ENCODE measurements at regions not wholly inside any gene's neighbourhood (a gene's known extent, or its start where the extent isn't known, plus 50 kb on each side); places are given as distances from the start of the nearest gene placed in this dataset.
"Not testable (repeated sequence)": the region's sequence is repeated elsewhere in the genome, so short reads cannot be mapped to it uniquely, and the experiment has no call there.

GRCh38 chr12:33876618-33877017, 145.7 kb upstream of the ALG10 start:
- H2AFZ ChIP-seq (ENCODE audit: low read length), result no peak overlapping the region
- intact Hi-C loops (cut with micrococcal nuclease; ENCODE audit: unreplicated experiment) (no loop called here), in situ Hi-C loops (cut with HindIII; ENCODE audit: extremely low pct_ligation_motif_present, low pct_unique_long_range_greater_than_20kb) (no loop called here)
- no peak for TF ChIP-seq ZNF557 (CRISPR knock-in tag; IDR thresholded peaks at IDR 0.05)
- no peak for TF ChIP-seq ZNF512B (CRISPR knock-in tag; IDR thresholded peaks at IDR 0.05; ENCODE audit: borderline replicate concordance)
- TF ChIP-seq, protein P1, sequence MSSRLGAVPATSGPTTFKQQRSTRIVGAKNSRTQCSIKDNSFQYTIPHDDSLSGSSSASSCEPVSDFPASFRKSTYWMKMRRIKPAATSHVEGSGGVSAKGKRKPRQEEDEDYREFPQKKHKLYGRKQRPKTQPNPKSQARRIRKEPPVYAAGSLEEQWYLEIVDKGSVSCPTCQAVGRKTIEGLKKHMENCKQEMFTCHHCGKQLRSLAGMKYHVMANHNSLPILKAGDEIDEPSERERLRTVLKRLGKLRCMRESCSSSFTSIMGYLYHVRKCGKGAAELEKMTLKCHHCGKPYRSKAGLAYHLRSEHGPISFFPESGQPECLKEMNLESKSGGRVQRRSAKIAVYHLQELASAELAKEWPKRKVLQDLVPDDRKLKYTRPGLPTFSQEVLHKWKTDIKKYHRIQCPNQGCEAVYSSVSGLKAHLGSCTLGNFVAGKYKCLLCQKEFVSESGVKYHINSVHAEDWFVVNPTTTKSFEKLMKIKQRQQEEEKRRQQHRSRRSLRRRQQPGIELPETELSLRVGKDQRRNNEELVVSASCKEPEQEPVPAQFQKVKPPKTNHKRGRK (CRISPR knock-in tag; IDR thresholded peaks at IDR 0.05), result no peak
- no peak overlapping the region for H3K9ac ChIP-seq (ENCODE audit: insufficient read depth, low read depth, low read length)
- FAIRE-seq (no peak), DNase-seq (ENCODE audit: low spot score) (no peak), ATAC-seq (no peak)
- H3K4me1 ChIP-seq (ENCODE audit: insufficient read depth, low read length), result no peaks in the 10 kb centered on the region
- no peaks in the 10 kb centered on the region for H3K79me2 ChIP-seq (ENCODE audit: insufficient read depth, low read length)
- CTCF ChIA-PET (ENCODE audit: low intra/inter-chr PET ratio, low total read pairs), result no interaction called here
- H3K4me2 ChIP-seq (ENCODE audit: low read depth, low read length), result no peak overlapping the region
- H3K27me3 ChIP-seq (ENCODE audit: control insufficient read depth in 1 of 2, insufficient read depth in 2 of 2, low read length in 2 of 2), result no peaks in the 10 kb centered on the region
- BruUV-seq (replicated peaks), result no TSS peak
- H4K20me1 ChIP-seq (ENCODE audit: insufficient read depth, low read length), result no peaks in the 10 kb centered on the region
- peaks cover 60% of the 10 kb centered on the region for H3K9me3 ChIP-seq (ENCODE audit: low read length)
- POLR2A ChIA-PET, result no interaction called here
- H3K4me3 ChIP-seq (replicated peaks in 1 of 3; ENCODE audit: insufficient read depth in 1 of 3, low read depth in 2 of 3, low read length in 3 of 3), result no peak overlapping the region
- WGBS (ENCODE audit: low lambda C conversion rate), result 7% methylated on average over 1 of the region's 1 CpG
- H3K27ac ChIP-seq (ENCODE audit: extremely low read length, insufficient read depth, low read length), result no peak overlapping the region
- no peaks in the 10 kb centered on the region for H3K36me3 ChIP-seq (replicated peaks in 1 of 2; ENCODE audit: control insufficient read depth in 1 of 2, insufficient read depth in 2 of 2, low read length in 2 of 2)

GRCh38 chr12:33892425-33892824, 129.9 kb upstream of the ALG10 start:
- Histone ChIP-seq H3K27me3 (ENCODE audit: control insufficient read depth in 1 of 2, insufficient read depth in 2 of 2, low read length in 2 of 2) (no peaks in the 10 kb centered on the region), H2AFZ (ENCODE audit: low read length) (no peak overlapping the region), H3K9ac (ENCODE audit: insufficient read depth, low read depth, low read length) (no peak overlapping the region), H3K4me1 (ENCODE audit: insufficient read depth, low read length) (no peaks in the 10 kb centered on the region), H3K4me2 (ENCODE audit: low read depth, low read length) (no peak overlapping the region), H3K9me3 (ENCODE audit: low read length) (peaks cover 26% of the 10 kb centered on the region), H3K27ac (ENCODE audit: extremely low read length, insufficient read depth, low read length) (no peak overlapping the region), H4K20me1 (ENCODE audit: insufficient read depth, low read length) (no peaks in the 10 kb centered on the region), H3K79me2 (ENCODE audit: insufficient read depth, low read length) (no peaks in the 10 kb centered on the region), H3K4me3 (replicated peaks in 1 of 3; ENCODE audit: insufficient read depth in 1 of 3, low read depth in 2 of 3, low read length in 3 of 3) (no peak overlapping the region), H3K36me3 (replicated peaks in 1 of 2; ENCODE audit: control insufficient read depth in 1 of 2, insufficient read depth in 2 of 2, low read length in 2 of 2) (no peaks in the 10 kb centered on the region)
- 9% methylated on average over 3 of the region's 3 CpGs for WGBS (ENCODE audit: low lambda C conversion rate)
- DNase-seq (ENCODE audit: low spot score) (no peak), ATAC-seq (no peak), FAIRE-seq (no peak)
- in situ Hi-C loops (cut with HindIII; ENCODE audit: extremely low pct_ligation_motif_present, low pct_unique_long_range_greater_than_20kb) (no loop called here), intact Hi-C loops (cut with micrococcal nuclease; ENCODE audit: unreplicated experiment) (no loop called here)
- no TSS peak for BruUV-seq (replicated peaks)
- POLR2A ChIA-PET, result no interaction called here
- CTCF ChIA-PET (ENCODE audit: low intra/inter-chr PET ratio, low total read pairs), result no interaction called here
- TF ChIP-seq ZNF558 (CRISPR knock-in tag; IDR thresholded peaks at IDR 0.05; ENCODE audit: borderline replicate concordance), result no peak
- TF ChIP-seq CEBPB (IDR thresholded peaks at IDR 0.05; ENCODE audit: borderline replicate concordance, low read depth, low read length), result peak; percentile 45; the same call in 1 of the 2 replicates
- no peak for TF ChIP-seq ZNF235 (CRISPR knock-in tag; IDR thresholded peaks at IDR 0.05; ENCODE audit: borderline replicate concordance)

- H3K79me2 ChIP-seq (ENCODE audit: insufficient read depth, low read length), result not testable (repeated sequence)
Observed at GRCh38 chr12:33920460-33920859, 101.8 kb upstream of the ALG10 start.

More at GRCh38 chr12:33920460-33920859, 101.8 kb upstream of the ALG10 start:
- H3K4me1 ChIP-seq (ENCODE audit: insufficient read depth, low read length); H3K36me3 ChIP-seq (replicated peaks in 1 of 2; ENCODE audit: control insufficient read depth in 1 of 2, insufficient read depth in 2 of 2, low read length in 2 of 2); ATAC-seq; in situ Hi-C loops (cut with HindIII; ENCODE audit: extremely low pct_ligation_motif_present, low pct_unique_long_range_greater_than_20kb); H2AFZ ChIP-seq (ENCODE audit: low read length); H3K4me2 ChIP-seq (ENCODE audit: low read depth, low read length); H3K9ac ChIP-seq (ENCODE audit: insufficient read depth, low read depth, low read length); H3K27me3 ChIP-seq (ENCODE audit: control insufficient read depth in 1 of 2, insufficient read depth in 2 of 2, low read length in 2 of 2); H4K20me1 ChIP-seq (ENCODE audit: insufficient read depth, low read length); POLR2A ChIA-PET; H3K27ac ChIP-seq (ENCODE audit: extremely low read length, insufficient read depth, low read length); BruUV-seq (replicated peaks); CTCF ChIA-PET (ENCODE audit: low intra/inter-chr PET ratio, low total read pairs); intact Hi-C loops (cut with micrococcal nuclease; ENCODE audit: unreplicated experiment); FAIRE-seq; H3K4me3 ChIP-seq (replicated peaks in 1 of 3; ENCODE audit: insufficient read depth in 1 of 3, low read depth in 2 of 3, low read length in 3 of 3); DNase-seq (ENCODE audit: low spot score): not testable (repeated sequence)
- H3K9me3 ChIP-seq (ENCODE audit: low read length), result peaks cover 52% of the 10 kb centered on the region
- WGBS (ENCODE audit: low lambda C conversion rate), result 40% methylated on average over 1 of the region's 5 CpGs

All from HepG2 (cell line).